ENCODE measurements at regions not wholly inside any gene's neighbourhood (a gene's known extent, or its start where the extent isn't known, plus 50 kb on each side); places are given as distances from the start of the nearest gene placed in this dataset.
"Not testable (repeated sequence)": the region's sequence is repeated elsewhere in the genome, so short reads cannot be mapped to it uniquely, and the experiment has no call there.

DNA sequence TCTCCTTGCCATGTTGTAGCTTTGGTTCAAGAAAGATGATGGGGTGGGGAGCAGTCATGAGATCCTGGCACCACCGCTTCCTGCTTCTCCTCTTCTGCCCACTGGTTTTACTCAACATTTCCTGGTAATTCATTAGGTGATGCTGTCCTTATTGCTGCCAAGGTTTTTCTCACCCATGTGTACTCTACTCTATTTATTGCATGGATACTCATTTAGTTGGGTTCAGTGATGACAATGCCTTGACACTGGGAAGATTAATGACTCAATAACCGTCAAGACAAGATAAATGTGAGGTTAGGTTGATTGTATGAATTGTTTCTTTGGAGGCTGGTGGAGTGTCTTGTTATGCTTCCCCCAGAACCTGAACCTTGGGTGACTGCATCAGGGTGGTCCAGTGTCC is 484.2 kb downstream of the SIPA1L2 start:
- no peak for DNase-seq

- DNase-seq, result no peak
Measured at GRCh38 chr1:232144696-232145230, 485.2 kb downstream of the SIPA1L2 start.

GRCh38 chr1:232143315-232143886 is 486.5 kb downstream of the SIPA1L2 start:
- DNase-seq, result no peak

DNA sequence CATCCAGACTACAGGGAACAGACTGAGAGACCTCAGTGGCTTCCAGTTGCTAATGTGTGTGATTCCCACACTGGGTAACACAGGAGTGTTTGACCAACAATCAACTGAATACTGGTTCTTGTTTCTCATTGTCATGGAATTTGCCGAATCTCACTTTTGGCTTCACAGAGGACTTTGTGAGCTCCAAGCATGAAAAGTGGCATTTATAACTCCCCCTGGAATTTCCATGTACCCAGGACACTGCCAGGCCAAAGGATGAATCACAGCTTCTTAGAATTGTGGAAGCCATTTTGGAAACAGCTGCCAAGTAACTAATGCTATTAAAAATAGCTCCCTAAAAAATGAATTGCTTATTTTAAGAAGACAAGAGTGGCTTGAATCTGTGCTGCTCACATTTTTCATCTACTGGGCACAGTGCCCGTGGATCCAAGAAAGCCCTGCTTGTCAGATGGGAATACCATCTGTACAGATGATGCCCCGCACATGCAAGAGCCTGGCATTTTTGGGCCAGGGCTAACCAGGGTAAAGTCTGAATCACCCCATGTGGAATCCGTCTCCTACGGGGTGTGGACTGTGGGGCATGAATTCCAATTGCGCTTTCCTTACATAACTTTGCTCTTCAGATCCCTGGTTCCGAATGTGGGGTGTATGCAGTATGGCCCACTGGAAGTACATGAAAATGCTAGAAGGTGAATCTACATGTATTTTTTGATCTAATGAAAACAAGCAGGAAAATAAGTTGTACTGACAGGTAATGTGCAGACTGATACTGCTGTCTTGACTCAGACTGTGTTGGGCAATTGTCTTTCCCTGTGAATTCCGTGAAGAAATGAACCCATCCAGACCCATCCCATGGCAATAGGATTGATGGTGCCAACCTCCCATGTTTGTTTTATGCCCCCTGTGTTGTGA is 487.3 kb downstream of the SIPA1L2 start:
- no peak for DNase-seq

GRCh38 chr1:232141167-232141448 is 488.8 kb downstream of the SIPA1L2 start:
- DNase-seq, result not testable (repeated sequence)

GRCh38 chr1:232140419-232141166 is 489.3 kb downstream of the SIPA1L2 start:
- no peak for DNase-seq

DNA sequence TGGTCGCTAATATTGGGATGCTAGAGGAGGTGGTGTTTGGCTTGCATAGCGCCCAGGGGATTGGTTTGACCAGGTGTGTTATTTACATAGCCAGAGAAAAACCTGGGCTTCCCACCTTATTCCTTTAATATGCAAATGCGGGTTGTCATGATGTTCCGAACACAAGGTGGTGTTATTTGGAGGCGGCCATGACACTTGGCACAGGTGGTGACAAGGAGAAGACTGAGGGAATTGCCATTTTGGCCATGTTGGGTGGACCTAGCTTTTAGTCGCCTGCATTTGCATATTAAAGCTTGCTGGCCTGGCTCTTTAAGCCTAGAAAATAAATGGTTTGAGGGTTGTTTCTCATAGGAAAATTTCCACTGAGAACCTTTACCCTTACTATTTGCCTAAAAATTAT is 490.5 kb downstream of the SIPA1L2 start:
- DNase-seq, result no peak

DNA sequence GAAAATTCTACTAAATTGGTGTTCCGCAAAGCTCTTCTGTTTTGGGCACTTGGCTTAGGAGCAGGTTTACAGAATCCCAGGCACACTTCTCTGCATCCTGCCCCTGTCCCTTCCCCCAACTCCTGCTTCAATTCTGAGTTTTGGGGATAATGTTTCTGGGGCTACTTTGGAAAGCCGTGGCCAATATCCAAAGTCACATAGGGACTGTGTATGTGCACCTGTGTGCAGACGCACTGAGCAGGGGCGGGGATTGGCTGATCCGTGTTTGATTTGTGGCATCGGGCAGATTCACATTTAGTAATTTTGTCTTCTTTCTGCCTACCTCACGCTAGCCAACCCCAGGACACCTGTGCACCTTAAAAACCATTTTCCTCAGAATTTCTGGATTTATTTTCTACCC is 491.9 kb downstream of the SIPA1L2 start:
- DNase-seq, result no peak

- DNase-seq, result no peak
Measured at GRCh38 chr1:232137066-232137465, 492.9 kb downstream of the SIPA1L2 start.

DNA sequence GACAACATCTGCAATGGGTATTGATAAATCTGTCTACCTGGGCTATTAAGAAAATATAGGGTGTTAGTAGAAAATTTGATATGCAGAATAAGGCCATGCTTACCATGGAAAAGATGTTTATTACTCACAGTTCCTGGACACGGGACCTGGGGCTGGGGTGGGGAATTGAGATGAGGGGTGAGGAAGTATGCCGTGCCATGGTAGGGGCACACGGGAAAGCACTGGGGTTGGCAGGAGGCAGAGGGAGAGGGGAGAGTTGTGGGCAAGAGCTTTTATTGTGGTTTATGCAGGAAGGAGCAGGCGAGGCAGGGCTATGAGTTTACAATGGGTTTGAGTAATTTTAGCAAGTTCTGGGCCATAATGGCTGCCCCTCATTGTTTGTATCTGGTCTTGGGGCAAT is 493.8 kb downstream of the SIPA1L2 start:
- no peak for DNase-seq

- no peak for DNase-seq
Measured at GRCh38 chr1:232134365-232134764, 495.6 kb downstream of the SIPA1L2 start.

- no peak for DNase-seq
Measured at GRCh38 chr1:232132572-232132971, 497.4 kb downstream of the SIPA1L2 start.

DNA sequence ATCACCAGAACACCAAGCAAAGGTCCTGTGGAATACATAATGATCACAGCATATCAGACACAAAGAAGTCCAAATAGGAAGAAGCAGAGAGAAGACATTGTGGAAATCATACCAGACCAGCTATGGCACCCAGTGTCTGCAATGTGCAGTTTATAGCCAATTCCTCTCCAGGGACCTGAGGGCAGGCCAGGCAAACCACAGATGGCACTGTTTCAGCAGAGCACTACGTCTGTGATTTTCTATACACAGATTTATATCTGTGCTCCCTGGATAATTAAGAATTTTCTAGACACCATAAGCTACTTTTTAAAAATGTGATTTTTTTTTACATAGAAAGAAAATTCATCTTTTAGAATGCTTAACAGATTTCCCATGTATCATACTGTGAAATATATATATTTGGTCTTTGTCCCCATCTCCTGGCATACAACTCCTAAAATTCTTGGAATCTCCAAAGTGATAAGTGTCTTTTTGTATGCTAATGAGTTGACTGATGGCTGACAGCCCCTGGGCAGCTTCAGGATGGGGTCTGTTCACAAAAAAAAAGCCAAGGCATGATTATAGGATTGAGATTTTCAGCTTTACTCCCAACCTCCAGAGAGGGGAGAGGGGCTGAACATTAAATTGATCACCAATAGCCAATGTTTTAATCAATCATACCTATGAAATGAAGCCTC is 498.1 kb downstream of the SIPA1L2 start:
- no peak for DNase-seq

- DNase-seq, result no peak
Measured at GRCh38 chr1:232130815-232131480, 499.0 kb downstream of the SIPA1L2 start.

GRCh38 chr1:232127190-232127589 is 500.6 kb downstream of the DISC1 start:
- DNase-seq, result no peak

DNA sequence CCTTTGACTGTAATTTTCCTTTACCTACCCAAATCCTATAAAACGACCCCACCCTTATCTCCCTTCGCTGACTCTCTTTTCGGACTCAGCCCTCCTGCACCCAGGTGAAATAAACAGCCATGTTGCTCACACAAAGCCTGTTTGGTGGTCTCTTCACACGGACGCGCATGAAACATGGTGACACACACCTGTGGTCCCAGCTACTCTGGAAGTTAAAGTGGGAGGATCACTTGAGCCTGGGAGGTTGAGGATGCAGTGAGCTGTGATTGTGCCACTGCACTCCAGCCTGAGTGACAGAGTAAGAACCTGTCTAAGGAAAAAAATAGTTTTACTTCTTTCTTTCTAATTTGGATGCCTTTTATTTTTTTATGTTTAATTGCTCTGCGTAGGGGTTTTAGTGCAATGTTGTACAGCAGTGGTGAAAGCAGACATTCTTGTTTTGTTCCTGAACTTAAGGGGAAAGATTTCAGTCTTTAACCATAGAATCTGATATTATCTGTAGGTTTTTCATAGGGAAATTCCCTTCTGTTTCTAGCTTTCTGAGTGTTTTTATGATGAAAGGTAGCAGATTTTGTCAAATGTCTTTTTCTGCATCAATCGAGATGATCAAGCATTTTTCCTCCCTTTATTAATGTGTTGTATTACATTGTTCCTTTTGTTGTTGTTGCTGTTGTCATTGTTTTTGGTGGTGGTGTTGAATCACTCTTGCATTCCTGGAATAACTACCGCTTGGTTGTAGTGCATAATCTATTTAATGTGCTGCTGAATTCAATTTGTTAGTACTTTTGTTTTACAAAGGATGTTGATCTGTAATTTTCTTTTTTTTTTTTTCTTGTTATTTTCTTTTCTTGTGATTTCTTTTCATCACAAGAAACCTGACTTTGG is 497.4 kb downstream of the DISC1 start:
- DNase-seq, result no peak

GRCh38 chr1:232117903-232118302 is 491.3 kb downstream of the DISC1 start:
- DNase-seq, result not testable (repeated sequence)

DNA sequence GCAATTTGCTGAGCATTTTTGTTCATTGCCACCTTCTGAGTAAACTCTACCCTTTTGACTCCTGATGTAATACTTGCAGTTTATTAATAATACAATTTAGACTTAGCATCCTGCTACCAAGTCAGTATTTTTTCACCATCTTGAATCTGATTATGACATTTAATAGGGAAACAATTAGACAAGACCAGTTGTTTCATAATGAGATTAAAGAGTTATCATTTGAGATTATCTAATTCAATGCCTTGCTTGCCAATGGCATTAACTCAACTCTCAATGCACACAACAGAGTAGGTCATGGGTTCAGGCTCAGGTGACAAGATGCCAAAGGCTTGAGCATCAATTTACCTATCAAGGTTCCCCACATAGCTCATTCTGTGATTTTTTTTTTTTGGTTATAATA is 488.4 kb downstream of the DISC1 start:
- no peak for DNase-seq

GRCh38 chr1:232112076-232112475 is 485.5 kb downstream of the DISC1 start:
- no peak for DNase-seq

- no peak for DNase-seq
Measured at GRCh38 chr1:232111611-232112010, 485.0 kb downstream of the DISC1 start.

GRCh38 chr1:232110281-232111090 is 483.9 kb downstream of the DISC1 start:
- DNase-seq, result no peak
